OCI-LY7 (cell line): ENCODE measurements at regions not wholly inside any gene's neighbourhood (a gene's known extent, or its start where the extent isn't known, plus 50 kb on each side); places are given as distances from the start of the nearest gene placed in this dataset.

Experiments used
- BruUV-seq: library from RNA; stranded (reverse); fragments of 400-500 nt; replicated peaks from 2 replicates; lab custom pipeline; 2021; lab: Mats Ljungman, UMichigan
- CTCF ChIA-PET: fragments of 300-600 bp; sonication (Branson Sonifier 250); formaldehyde crosslinking; loops from one replicate; lab custom pipeline; 2022; ENCODE audit warnings: antibody characterized with exemption; ENCODE audit not compliant: unreplicated experiment; lab: Charles Lee
- POLR2A ChIA-PET: fragments of 300-600 bp; sonication (Branson Sonifier 250); formaldehyde crosslinking; loops from one replicate; lab custom pipeline; 2022; ENCODE audit warnings: antibody characterized with exemption; lab: Charles Lee
- DNase-seq: peaks from one replicate; pipeline ENCODE4 v3.0.0-alpha.2; 2015; ENCODE audit warnings: low spot score
- H2AFZ ChIP-seq: fragments of 200-600 bp; sonication (generic), shearing (Covaris generic); 2 replicates; pipeline ENCODE4 v1.6.1; 2014; ENCODE audit warnings: mild to moderate bottlenecking, antibody characterized with exemption, low read length, moderate library complexity
- H3K27ac ChIP-seq: fragments of 200-600 bp; sonication (generic); 2 replicates; pipeline ENCODE4 v1.5.1; 2014; ENCODE audit warnings: mixed run types, low read depth, mild to moderate bottlenecking, moderate library complexity, low read length, inconsistent platforms; ENCODE audit not compliant: poor library complexity, severe bottlenecking
- H3K36me3 ChIP-seq: fragments of 200-600 bp; sonication (generic); 2 replicates; pipeline ENCODE4 v1.6.1; 2014; ENCODE audit warnings: mild to moderate bottlenecking, antibody characterized with exemption, low read length, moderate library complexity, mixed read lengths; ENCODE audit not compliant: insufficient read depth
- H3K4me1 ChIP-seq: fragments of 200-600 bp; sonication (generic); 2 replicates; pipeline ENCODE4 v1.5.1; 2014; ENCODE audit warnings: mild to moderate bottlenecking, low read length; ENCODE audit not compliant: insufficient read depth, poor library complexity, severe bottlenecking
- H3K4me2 ChIP-seq: fragments of 200-600 bp; sonication (generic); 2 replicates; pipeline ENCODE4 v1.6.1; 2014; ENCODE audit warnings: mild to moderate bottlenecking, low read length
- H3K4me3 ChIP-seq: fragments of 200-600 bp; sonication (generic); 2 replicates; pipeline ENCODE4 v1.5.1; 2014; ENCODE audit warnings: mild to moderate bottlenecking, low read depth, low read length; ENCODE audit not compliant: poor library complexity, severe bottlenecking
- H3K79me2 ChIP-seq: fragments of 200-600 bp; sonication (generic); 2 replicates; pipeline ENCODE4 v1.6.1; 2016; ENCODE audit warnings: low read depth, mild to moderate bottlenecking, low read length, moderate library complexity, mixed read lengths; ENCODE audit not compliant: insufficient read depth
- H3K9me2 ChIP-seq: fragments of 200-600 bp; sonication (generic); 2 replicates; pipeline ENCODE4 v1.6.1; 2016; ENCODE audit warnings: mild to moderate bottlenecking, low read length, mixed read lengths; ENCODE audit not compliant: insufficient read depth
- H3K9me3 ChIP-seq: fragments of 200-600 bp; sonication (generic); 2 replicates; pipeline ENCODE4 v1.6.1; 2014; ENCODE audit warnings: mild to moderate bottlenecking, mixed run types, low read length, mixed read lengths
- H4K20me1 ChIP-seq: fragments of 200-600 bp; sonication (generic); 2 replicates; pipeline ENCODE4 v1.6.1; 2014; ENCODE audit warnings: mild to moderate bottlenecking, antibody characterized with exemption, low read length, moderate library complexity, mixed read lengths; ENCODE audit not compliant: insufficient read depth
- EZH2phosphoT487 ChIP-seq: fragments of 200-600 bp; sonication (generic); IDR thresholded peaks from 2 replicates; pipeline ENCODE4 v1.6.1; 2018; ENCODE audit warnings: low read depth, borderline replicate concordance, mild to moderate bottlenecking, mixed run types, antibody characterized with exemption, low read length, moderate library complexity, mixed read lengths
- intact Hi-C: fragments of 100-400 bp; cut with micrococcal nuclease; formaldehyde crosslinking; loops from one replicate; pipeline ENCODE4 v1.10.0; 2022; ENCODE audit not compliant: unreplicated experiment
- TF ChIP-seq, protein P1 (sequence below): fragments of 200-600 bp; sonication (generic); conservative IDR thresholded peaks from 2 replicates; pipeline ENCODE4 v1.5.1; 2014; ENCODE audit warnings: mild to moderate bottlenecking, antibody characterized with exemption, low read length, moderate library complexity, mixed read lengths

DNA sequence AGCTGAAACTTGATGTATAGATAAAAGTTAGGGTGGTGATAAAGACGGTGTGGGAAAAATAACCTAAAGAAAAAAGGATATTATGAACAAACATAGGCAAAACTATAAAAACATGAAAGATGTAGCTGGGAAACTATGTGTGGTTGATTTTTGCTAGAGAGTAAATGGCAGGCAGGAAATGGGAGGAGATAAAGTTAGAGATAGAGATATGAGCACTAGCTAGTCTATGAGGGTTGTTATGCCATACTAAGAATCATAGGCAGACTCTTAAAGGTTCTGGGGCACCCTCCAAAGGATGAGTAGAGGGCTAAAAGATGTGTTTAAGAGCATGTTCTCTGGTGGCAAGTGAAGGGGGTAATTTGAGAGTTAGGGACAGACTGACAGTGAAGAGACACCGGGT lies 1109.2 kb downstream of the GATA3 start:
- CTCF ChIA-PET = no interaction called here
- Histone ChIP-seq H3K9me2 (no peaks in the 10 kb centered on the region), H3K9me3 (no peaks in the 10 kb centered on the region), H4K20me1 (no peaks in the 10 kb centered on the region), H3K79me2 (no peaks in the 10 kb centered on the region), H3K36me3 (no peaks in the 10 kb centered on the region), H3K27ac (no peak overlapping the region), H3K4me3 (no peak overlapping the region), H2AFZ (no peak overlapping the region), H3K4me2 (no peak overlapping the region), H3K4me1 (no peaks in the 10 kb centered on the region)
- POLR2A ChIA-PET = interaction anchor here (0.5 to 1.0 kb wide), 2 partner anchors 15 to 1867 kb away, joined by 3 read pairs; no protein-coding TSS in a partner anchor
- intact Hi-C loops = no loop called here
- BruUV-seq = no TSS peak
- no peak for DNase-seq
- TF ChIP-seq EZH2phosphoT487 = no peak
- TF ChIP-seq, protein P1, sequence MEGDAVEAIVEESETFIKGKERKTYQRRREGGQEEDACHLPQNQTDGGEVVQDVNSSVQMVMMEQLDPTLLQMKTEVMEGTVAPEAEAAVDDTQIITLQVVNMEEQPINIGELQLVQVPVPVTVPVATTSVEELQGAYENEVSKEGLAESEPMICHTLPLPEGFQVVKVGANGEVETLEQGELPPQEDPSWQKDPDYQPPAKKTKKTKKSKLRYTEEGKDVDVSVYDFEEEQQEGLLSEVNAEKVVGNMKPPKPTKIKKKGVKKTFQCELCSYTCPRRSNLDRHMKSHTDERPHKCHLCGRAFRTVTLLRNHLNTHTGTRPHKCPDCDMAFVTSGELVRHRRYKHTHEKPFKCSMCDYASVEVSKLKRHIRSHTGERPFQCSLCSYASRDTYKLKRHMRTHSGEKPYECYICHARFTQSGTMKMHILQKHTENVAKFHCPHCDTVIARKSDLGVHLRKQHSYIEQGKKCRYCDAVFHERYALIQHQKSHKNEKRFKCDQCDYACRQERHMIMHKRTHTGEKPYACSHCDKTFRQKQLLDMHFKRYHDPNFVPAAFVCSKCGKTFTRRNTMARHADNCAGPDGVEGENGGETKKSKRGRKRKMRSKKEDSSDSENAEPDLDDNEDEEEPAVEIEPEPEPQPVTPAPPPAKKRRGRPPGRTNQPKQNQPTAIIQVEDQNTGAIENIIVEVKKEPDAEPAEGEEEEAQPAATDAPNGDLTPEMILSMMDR = no peak

DNA sequence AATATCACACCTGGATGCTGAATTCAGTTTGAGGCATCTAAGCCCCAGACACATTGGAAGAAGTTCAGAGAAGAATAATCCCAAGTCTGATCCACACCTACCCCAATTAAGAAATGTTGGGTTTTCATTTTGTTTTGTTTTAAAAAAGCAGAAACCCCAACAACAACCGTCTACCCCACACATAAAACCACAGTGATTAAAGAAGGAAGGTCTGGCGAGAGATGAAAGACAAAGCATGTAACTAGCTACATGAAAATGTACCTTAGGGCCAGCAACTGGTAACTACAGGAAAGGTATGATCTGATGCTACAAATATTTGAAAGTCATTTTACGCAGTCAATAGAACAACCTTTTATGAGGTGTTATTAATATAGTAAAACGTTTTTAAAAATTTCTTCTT lies 1112.3 kb downstream of the GATA3 start:
- no peaks in the 10 kb centered on the region for H3K9me2 ChIP-seq
- H3K4me3 ChIP-seq = no peak overlapping the region
- intact Hi-C loops = no loop called here
- H3K4me2 ChIP-seq = no peak overlapping the region
- TF ChIP-seq, protein P1 = no peak
- no peak for TF ChIP-seq EZH2phosphoT487
- H4K20me1 ChIP-seq = no peaks in the 10 kb centered on the region
- no peaks in the 10 kb centered on the region for H3K9me3 ChIP-seq
- H3K79me2 ChIP-seq = no peaks in the 10 kb centered on the region
- H3K4me1 ChIP-seq = no peaks in the 10 kb centered on the region
- no peak overlapping the region for H2AFZ ChIP-seq
- DNase-seq = no peak
- no peak overlapping the region for H3K27ac ChIP-seq
- ChIA-PET CTCF (no interaction called here), POLR2A (no interaction called here)
- no TSS peak for BruUV-seq
- no peaks in the 10 kb centered on the region for H3K36me3 ChIP-seq

DNA sequence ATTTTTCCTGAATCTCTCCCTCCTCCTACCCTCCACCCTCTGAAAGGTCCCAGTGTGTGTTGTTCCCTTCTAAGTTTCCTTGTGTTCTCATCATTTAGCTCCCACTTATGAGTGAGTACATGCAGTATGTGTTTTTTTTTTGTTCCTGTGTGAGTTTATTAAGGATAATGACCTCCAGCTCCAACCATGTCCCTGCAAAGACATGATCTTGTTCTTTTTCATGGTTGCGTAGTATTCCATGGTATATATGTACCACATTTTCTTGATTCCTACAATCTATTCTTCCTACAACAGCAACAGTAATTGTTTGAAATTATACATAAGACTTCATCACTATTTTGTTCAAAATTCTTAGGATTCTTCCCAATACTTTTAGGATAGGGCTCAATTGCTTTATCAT lies 1117.8 kb downstream of the GATA3 start:
- Histone ChIP-seq H3K9me3 (0 out of 2 replicates have a peak, but pooled peaks cover 3% of the 10 kb centered on the region), H3K4me3 (no peak overlapping the region), H2AFZ (no peak overlapping the region), H3K9me2 (no peaks in the 10 kb centered on the region), H3K4me1 (no peaks in the 10 kb centered on the region), H3K36me3 (no peaks in the 10 kb centered on the region), H3K27ac (no peak overlapping the region), H4K20me1 (no peaks in the 10 kb centered on the region), H3K79me2 (no peaks in the 10 kb centered on the region), H3K4me2 (no peak overlapping the region)
- BruUV-seq = no TSS peak
- no peak for DNase-seq
- CTCF ChIA-PET = no interaction called here
- TF ChIP-seq, protein P1 = no peak
- TF ChIP-seq EZH2phosphoT487 = no peak
- POLR2A ChIA-PET = no interaction called here
- intact Hi-C loops = no loop called here
